ENCODE measurements at regions not wholly inside any gene's neighbourhood (a gene's known extent, or its start where the extent isn't known, plus 50 kb on each side); places are given as distances from the start of the nearest gene placed in this dataset.

DNA sequence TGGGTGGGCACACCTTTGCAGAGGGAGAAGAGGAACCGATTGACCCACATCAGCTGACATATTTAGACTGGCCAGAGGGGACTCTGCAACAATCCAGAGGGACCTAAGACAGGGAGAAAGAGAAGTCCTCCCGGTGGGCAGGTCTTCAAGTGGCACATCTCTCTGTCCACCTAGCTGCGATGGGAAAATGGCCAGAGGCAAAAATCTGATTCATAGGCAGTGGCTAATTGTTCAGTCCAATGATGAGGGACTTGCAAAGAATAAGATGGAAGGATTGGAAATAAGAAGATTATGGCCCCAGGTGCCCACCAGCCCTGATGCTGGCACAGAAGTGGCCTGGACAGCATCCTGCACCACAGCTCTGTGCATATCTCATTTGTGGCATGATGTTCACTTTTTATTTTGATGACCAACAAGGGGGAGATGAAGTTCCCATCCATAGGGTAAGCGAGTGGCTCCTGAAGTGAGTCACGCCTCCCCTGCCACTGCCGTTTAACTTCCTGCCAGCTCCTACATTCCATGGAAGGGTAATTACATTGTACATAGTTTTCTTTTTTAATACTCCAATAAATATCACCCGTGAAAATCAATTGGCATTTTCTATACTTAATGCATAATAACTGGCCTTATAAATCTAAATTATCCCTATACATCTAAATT is 659.6 kb downstream of the MATN1 start:
- TF ChIP-seq POLR2AphosphoS5 (IDR thresholded peaks at IDR 0.05; ENCODE audit: low read depth, low read length) (no peak), TAF1 (IDR thresholded peaks at IDR 0.05; ENCODE audit: borderline replicate concordance, insufficient read depth, low read length) (no peak)
- TF ChIP-seq, protein P1, sequence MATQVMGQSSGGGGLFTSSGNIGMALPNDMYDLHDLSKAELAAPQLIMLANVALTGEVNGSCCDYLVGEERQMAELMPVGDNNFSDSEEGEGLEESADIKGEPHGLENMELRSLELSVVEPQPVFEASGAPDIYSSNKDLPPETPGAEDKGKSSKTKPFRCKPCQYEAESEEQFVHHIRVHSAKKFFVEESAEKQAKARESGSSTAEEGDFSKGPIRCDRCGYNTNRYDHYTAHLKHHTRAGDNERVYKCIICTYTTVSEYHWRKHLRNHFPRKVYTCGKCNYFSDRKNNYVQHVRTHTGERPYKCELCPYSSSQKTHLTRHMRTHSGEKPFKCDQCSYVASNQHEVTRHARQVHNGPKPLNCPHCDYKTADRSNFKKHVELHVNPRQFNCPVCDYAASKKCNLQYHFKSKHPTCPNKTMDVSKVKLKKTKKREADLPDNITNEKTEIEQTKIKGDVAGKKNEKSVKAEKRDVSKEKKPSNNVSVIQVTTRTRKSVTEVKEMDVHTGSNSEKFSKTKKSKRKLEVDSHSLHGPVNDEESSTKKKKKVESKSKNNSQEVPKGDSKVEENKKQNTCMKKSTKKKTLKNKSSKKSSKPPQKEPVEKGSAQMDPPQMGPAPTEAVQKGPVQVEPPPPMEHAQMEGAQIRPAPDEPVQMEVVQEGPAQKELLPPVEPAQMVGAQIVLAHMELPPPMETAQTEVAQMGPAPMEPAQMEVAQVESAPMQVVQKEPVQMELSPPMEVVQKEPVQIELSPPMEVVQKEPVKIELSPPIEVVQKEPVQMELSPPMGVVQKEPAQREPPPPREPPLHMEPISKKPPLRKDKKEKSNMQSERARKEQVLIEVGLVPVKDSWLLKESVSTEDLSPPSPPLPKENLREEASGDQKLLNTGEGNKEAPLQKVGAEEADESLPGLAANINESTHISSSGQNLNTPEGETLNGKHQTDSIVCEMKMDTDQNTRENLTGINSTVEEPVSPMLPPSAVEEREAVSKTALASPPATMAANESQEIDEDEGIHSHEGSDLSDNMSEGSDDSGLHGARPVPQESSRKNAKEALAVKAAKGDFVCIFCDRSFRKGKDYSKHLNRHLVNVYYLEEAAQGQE (IDR thresholded peaks at IDR 0.05; ENCODE audit: insufficient read depth in 1 of 2, low read depth in 2 of 2, low read length in 2 of 2): no peak

Measured in PFSK-1 (cell line).